ENCODE measurements at regions not wholly inside any gene's neighbourhood (a gene's known extent, or its start where the extent isn't known, plus 50 kb on each side); places are given as distances from the start of the nearest gene placed in this dataset.

DNA sequence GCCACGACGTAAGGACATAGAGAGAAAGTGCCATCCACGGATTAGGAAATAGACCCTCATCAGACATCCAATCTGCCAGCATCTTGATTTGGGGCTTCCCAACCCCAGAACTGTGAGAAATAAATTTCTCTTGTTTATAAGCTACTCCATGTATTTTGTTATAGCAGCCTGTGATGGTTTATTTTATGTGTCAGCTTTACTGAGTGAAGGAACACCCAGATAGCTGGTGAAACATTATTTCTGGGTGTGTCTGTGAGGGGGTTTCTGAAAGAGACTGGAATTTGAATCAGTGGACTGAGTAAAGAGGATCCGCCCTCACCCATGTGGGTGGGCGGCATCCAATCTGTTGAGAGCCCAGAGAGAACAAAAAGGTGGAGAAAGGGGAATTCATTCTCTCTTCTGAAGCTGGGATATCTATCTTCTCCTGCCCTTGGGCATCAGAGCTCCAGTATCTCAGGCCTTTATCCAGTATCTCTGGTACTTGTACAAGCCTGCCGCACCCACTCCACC, 131.5 kb upstream of the ANKFN1 start:
- Histone ChIP-seq H3K9me3 (ENCODE audit: control insufficient read depth, low read length) (no peaks in the 10 kb centered on the region), H3K36me3 (ENCODE audit: control insufficient read depth, insufficient read depth, low read length) (no peaks in the 10 kb centered on the region), H3K9ac (ENCODE audit: low read length) (no peak overlapping the region), H3K4me1 (ENCODE audit: control insufficient read depth, insufficient read depth, low read length) (no peaks in the 10 kb centered on the region), H3K4me3 (ENCODE audit: low read length) (no peak overlapping the region), H3K27me3 (ENCODE audit: control insufficient read depth, insufficient read depth, low read length) (no peaks in the 10 kb centered on the region)

DNA sequence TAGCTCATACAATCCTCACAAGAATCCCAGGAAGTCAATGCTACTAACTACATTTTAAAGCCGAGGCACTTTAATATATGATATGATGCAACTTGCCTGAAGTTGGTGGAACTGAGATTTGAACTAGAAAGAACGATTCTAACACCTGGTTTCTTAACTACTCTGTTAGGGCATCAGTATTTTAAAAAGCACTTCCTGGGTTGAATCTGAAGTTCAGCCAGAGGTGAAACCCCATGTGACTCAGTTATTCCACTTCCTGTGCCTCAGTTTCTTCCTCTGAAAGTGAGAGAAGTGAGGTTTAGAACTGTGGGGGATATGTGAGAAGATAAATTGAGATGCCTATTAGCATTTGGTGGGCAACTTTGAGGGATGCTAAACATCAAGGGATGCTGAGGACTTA, 129.4 kb upstream of the ANKFN1 start:
- Histone ChIP-seq H3K9ac (ENCODE audit: low read length) (no peak overlapping the region), H3K36me3 (ENCODE audit: control insufficient read depth, insufficient read depth, low read length) (no peaks in the 10 kb centered on the region), H3K4me3 (ENCODE audit: low read length) (no peak overlapping the region), H3K27me3 (ENCODE audit: control insufficient read depth, insufficient read depth, low read length) (no peaks in the 10 kb centered on the region), H3K9me3 (ENCODE audit: control insufficient read depth, low read length) (no peaks in the 10 kb centered on the region), H3K4me1 (ENCODE audit: control insufficient read depth, insufficient read depth, low read length) (no peaks in the 10 kb centered on the region)

DNA sequence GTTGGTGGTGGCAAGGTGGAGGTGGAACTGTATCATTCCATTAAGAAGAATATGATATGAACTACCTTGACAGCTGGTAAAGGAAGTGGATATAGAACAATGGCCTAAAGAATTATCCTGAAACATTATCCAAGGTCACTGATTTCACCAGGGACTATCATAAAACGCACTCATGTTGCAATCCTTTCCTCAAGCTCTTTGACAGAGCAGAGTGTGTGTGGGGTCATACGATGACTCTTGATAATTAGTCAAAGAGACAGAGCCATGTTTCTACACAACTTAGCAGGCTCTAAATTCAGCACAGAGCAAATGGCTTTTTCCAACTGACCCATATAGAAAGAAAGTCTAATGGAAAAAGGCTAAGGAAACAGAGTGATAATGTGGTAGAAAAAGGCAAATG, 126.4 kb upstream of the ANKFN1 start:
- H3K4me3 ChIP-seq (ENCODE audit: low read length), result no peak overlapping the region
- no peaks in the 10 kb centered on the region for H3K27me3 ChIP-seq (ENCODE audit: control insufficient read depth, insufficient read depth, low read length)
- H3K9ac ChIP-seq (ENCODE audit: low read length), result no peak overlapping the region
- no peaks in the 10 kb centered on the region for H3K9me3 ChIP-seq (ENCODE audit: control insufficient read depth, low read length)
- no peaks in the 10 kb centered on the region for H3K36me3 ChIP-seq (ENCODE audit: control insufficient read depth, insufficient read depth, low read length)
- no peaks in the 10 kb centered on the region for H3K4me1 ChIP-seq (ENCODE audit: control insufficient read depth, insufficient read depth, low read length)

DNA sequence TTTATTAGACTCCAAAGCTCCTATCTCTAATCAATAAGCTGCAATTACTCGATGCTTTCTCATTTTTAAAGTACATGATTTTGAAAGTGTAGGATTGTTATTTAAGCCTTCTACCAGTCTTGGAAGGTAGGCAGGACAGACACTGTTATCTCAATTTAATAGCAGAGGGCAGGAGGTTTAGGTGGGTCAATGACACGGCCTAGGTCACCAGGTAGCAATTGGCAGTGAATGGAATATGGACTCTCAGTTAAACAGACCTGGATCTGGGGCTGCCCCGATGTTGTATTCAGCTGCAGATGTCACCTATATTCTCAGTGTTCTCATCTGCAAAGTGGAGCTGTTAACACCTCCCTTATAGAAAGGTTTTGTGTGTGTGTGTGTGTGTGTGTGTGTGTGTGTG, 124.4 kb upstream of the ANKFN1 start:
- Histone ChIP-seq H3K4me1 (ENCODE audit: control insufficient read depth, insufficient read depth, low read length) (no peaks in the 10 kb centered on the region), H3K9ac (ENCODE audit: low read length) (no peak overlapping the region), H3K27me3 (ENCODE audit: control insufficient read depth, insufficient read depth, low read length) (no peaks in the 10 kb centered on the region)

DNA sequence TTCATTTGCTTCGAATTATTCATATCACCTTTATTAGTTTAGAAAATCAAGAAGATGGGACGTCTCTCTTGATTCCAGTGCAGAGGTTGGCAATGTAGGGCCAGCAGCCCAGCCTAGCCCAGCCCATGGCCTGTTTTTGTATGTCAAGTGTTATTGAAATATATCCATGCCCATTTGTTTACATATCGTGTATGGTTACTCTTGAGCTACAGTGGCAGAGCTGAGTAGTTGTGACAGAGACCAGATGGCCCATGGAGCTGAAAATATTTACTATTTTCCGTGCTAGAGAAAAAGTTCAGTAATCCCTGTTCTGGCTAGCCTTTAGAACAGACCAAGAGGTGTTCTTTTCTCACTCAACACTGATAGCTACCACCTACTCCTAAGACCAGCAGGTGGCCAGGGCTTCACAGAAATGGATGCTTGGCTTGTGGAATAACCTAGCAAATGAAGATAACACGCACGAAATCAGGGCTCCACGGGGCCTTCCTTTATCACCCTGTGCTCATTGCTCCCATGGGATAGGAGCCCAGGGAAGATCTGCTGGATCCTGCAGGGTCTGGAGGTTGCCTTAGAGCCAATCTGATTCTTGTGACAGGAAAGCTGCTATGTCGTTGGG, 123.2 kb upstream of the ANKFN1 start:
- Histone ChIP-seq H3K27me3 (ENCODE audit: control insufficient read depth, insufficient read depth, low read length) (no peaks in the 10 kb centered on the region), H3K4me1 (ENCODE audit: control insufficient read depth, insufficient read depth, low read length) (no peaks in the 10 kb centered on the region), H3K4me3 (ENCODE audit: low read length) (no peak overlapping the region), H3K36me3 (ENCODE audit: control insufficient read depth, insufficient read depth, low read length) (no peaks in the 10 kb centered on the region), H3K9ac (ENCODE audit: low read length) (no peak overlapping the region), H3K9me3 (ENCODE audit: control insufficient read depth, low read length) (no peaks in the 10 kb centered on the region)

More for the DNA sequence above, 124.4 kb upstream of the ANKFN1 start:
- Histone ChIP-seq H3K36me3 (ENCODE audit: control insufficient read depth, insufficient read depth, low read length) (no peaks in the 10 kb centered on the region), H3K4me3 (ENCODE audit: low read length) (no peak overlapping the region), H3K9me3 (ENCODE audit: control insufficient read depth, low read length) (no peaks in the 10 kb centered on the region)

DNA sequence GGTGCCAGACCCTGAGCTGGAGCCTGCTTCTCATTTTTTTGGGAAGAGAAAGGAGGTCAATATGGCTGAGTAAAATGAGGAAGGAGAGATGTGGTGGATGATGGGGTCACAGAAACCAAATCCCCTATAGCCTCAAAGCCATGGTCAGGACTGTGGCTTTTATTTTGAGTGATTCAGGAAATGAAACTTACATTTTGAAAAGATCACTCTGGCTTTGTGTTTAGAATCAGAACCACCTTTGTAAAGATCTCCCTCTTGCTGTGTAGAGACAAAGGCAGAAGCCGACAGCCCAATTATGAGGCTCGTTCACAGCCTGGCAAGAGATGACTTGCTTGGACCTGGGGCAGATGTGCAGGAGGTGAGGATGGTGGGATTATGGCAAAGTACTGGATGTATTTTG, 121.6 kb upstream of the ANKFN1 start:
- H3K9ac ChIP-seq (ENCODE audit: low read length), result no peak overlapping the region
- H3K9me3 ChIP-seq (ENCODE audit: control insufficient read depth, low read length), result no peaks in the 10 kb centered on the region
- H3K4me3 ChIP-seq (ENCODE audit: low read length), result no peak overlapping the region
- H3K27me3 ChIP-seq (ENCODE audit: control insufficient read depth, insufficient read depth, low read length), result no peaks in the 10 kb centered on the region
- no peaks in the 10 kb centered on the region for H3K4me1 ChIP-seq (ENCODE audit: control insufficient read depth, insufficient read depth, low read length)
- H3K36me3 ChIP-seq (ENCODE audit: control insufficient read depth, insufficient read depth, low read length), result no peaks in the 10 kb centered on the region

DNA sequence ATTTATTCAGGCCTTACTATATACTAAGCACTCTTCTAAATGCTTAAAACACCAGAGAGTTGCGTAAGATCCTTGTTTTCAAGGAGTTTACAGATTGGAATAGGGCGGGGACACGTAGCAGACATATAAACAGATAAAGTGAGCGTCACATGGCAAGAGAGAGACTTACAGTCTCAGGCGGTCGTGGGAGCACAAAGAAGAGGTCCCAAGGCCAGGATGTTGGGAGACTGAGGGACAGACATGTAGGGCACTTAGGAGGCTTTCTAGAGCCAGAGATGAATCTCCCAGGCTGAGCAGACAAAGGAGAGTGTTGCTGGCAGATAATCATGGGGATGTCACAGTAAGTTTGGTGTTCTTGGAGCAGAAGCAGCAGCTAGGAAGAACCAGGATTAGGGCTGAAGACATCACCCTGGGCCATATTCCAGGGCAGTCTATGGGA, 119.1 kb upstream of the ANKFN1 start:
- no peaks in the 10 kb centered on the region for H3K9me3 ChIP-seq (ENCODE audit: control insufficient read depth, low read length)
- H3K4me3 ChIP-seq (ENCODE audit: low read length), result no peak overlapping the region
- H3K36me3 ChIP-seq (ENCODE audit: control insufficient read depth, insufficient read depth, low read length), result no peaks in the 10 kb centered on the region
- H3K27me3 ChIP-seq (ENCODE audit: control insufficient read depth, insufficient read depth, low read length), result no peaks in the 10 kb centered on the region
- no peaks in the 10 kb centered on the region for H3K4me1 ChIP-seq (ENCODE audit: control insufficient read depth, insufficient read depth, low read length)
- no peak overlapping the region for H3K9ac ChIP-seq (ENCODE audit: low read length)

DNA sequence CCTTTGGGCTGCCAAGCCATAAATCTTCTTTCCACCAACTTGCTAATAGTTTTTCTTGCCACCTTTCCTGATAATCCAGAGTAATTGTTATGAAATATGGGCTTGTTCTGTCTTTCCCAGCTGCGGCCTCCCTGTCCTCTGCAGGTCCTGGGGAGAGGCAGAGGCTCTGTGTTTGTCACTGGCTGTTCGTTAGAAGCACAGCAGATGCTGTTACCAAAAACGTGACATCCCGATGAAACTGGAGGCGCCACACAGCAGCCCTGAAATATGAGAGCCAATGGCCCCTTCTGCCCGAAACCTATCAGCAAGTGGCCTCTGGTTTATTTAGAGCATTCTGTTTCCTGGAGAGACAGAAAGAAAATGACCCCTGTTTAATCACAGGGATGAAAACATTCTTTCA, 115.1 kb upstream of the ANKFN1 start:
- H3K27me3 ChIP-seq (ENCODE audit: control insufficient read depth, insufficient read depth, low read length), result no peaks in the 10 kb centered on the region
- H3K36me3 ChIP-seq (ENCODE audit: control insufficient read depth, insufficient read depth, low read length), result no peaks in the 10 kb centered on the region
- H3K9me3 ChIP-seq (ENCODE audit: control insufficient read depth, low read length), result no peaks in the 10 kb centered on the region
- H3K4me1 ChIP-seq (ENCODE audit: control insufficient read depth, insufficient read depth, low read length), result no peaks in the 10 kb centered on the region
- H3K4me3 ChIP-seq (ENCODE audit: low read length), result no peak overlapping the region
- no peak overlapping the region for H3K9ac ChIP-seq (ENCODE audit: low read length)

DNA sequence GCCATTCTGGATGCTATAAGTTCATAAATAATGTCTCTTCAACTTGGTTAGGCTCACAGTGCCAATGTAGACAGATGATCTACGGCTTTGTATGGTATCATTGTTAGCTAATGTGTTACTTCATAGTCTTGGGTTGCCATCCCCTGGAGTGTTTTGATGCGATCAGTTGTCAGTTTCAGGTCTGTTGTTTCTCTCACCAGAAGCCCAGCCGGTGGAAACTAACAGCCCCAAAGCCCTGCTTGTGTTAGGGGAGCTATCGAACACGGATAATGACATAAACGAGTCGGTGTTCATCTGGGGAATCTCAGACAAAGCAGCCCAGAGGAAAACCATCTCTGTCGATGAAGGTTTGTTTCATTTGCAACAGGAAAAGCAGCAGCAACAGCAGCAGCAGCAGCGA, 107.4 kb upstream of the ANKFN1 start:
- Histone ChIP-seq H3K9me3 (ENCODE audit: control insufficient read depth, low read length) (no peaks in the 10 kb centered on the region), H3K36me3 (ENCODE audit: control insufficient read depth, insufficient read depth, low read length) (no peaks in the 10 kb centered on the region), H3K9ac (ENCODE audit: low read length) (no peak overlapping the region), H3K4me3 (ENCODE audit: low read length) (no peak overlapping the region), H3K27me3 (ENCODE audit: control insufficient read depth, insufficient read depth, low read length) (peaks cover 3% of the 10 kb centered on the region), H3K4me1 (ENCODE audit: control insufficient read depth, insufficient read depth, low read length) (no peaks in the 10 kb centered on the region)

DNA sequence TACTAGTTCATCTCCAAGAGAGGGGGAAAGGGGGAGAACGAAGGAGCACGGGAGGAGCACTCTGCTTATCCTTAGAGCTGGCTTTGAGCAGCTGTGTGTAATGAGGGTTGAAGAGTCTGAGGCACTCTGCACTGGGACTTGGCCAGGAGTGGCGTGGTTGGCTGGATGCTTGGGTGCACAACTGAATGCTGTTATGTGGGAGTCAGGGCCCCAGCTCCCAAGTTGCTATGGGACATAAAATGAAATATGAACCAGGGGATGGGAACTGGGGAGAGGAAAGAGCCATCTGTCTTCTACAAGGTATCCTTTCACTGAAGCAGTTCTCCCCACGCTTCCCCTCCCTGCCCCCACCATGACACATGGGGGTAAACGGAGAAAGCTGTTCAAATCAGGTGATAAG, 105.9 kb upstream of the ANKFN1 start:
- Histone ChIP-seq H3K27me3 (ENCODE audit: control insufficient read depth, insufficient read depth, low read length) (peaks cover 3% of the 10 kb centered on the region), H3K4me3 (ENCODE audit: low read length) (no peak overlapping the region), H3K4me1 (ENCODE audit: control insufficient read depth, insufficient read depth, low read length) (no peaks in the 10 kb centered on the region), H3K9me3 (ENCODE audit: control insufficient read depth, low read length) (no peaks in the 10 kb centered on the region), H3K9ac (ENCODE audit: low read length) (no peak overlapping the region), H3K36me3 (ENCODE audit: control insufficient read depth, insufficient read depth, low read length) (no peaks in the 10 kb centered on the region)

DNA sequence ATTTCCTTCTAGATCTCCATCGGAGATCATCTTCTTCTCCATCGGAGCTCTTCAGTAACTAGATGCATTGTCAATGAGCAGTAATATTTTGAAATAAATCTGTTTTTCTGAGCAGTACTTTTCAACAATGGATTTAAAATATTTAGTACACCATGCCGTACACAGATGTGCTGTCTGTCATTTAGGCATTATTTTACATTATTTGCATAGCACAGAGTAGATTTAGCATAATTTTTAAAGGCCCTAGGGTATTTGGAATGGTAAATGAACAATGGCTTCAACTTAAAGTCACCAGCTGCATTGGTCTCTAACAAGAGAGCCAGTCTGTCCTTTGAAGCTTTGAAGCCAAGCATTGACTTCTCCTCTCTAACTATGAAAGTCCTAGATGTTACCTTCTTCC, 95.4 kb upstream of the ANKFN1 start:
- Histone ChIP-seq H3K27me3 (ENCODE audit: control insufficient read depth, insufficient read depth, low read length) (no peaks in the 10 kb centered on the region), H3K36me3 (ENCODE audit: control insufficient read depth, insufficient read depth, low read length) (no peaks in the 10 kb centered on the region), H3K4me1 (ENCODE audit: control insufficient read depth, insufficient read depth, low read length) (no peaks in the 10 kb centered on the region), H3K4me3 (ENCODE audit: low read length) (no peak overlapping the region), H3K9ac (ENCODE audit: low read length) (no peak overlapping the region), H3K9me3 (ENCODE audit: control insufficient read depth, low read length) (no peaks in the 10 kb centered on the region)

DNA sequence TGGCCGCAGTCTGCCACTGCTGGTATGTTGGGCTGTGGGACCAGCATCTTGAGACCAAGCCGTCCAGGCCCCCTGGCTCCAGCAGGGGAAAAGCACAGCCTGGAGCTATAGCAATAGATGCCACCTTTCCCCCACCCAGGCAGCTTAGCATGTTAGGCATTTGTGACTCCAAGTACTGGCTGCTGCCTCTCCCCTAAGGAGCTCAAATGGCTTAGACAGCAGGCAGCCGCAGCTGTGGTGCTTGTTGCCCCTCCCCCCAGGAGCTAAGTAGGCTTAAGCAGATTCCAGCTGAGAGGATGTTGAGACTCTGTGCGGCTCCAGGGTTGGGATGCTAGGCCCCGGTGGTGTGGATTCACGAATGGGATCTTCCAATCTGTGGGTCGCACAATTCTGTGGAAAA, 88.8 kb upstream of the ANKFN1 start:
- no peaks in the 10 kb centered on the region for H3K36me3 ChIP-seq (ENCODE audit: control insufficient read depth, insufficient read depth, low read length)

DNA sequence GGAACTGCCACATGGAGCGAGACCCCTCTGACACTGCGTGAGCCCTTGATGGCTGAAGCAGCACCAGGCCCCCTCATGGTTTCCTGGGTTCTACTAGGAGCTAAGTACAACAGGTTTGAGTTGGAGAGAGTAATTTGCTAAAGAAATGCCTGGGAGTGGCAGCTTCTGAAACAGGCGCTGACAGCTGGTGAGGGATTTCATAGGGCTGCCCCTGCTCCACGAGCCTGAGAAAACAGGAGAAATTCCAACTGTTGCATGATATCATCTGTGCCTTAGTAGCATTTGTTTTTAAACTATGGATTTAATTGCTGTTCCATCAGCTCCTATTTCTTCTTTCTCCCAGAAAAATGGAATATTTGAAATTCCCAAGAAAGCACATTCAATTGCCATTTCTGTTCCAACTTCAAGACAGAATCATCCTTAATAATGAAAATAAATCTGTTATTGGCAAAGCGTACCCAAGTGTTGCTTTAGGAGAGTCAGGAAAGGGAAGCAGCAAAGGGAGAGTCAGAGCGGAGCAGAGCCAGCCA, 78.8 kb upstream of the ANKFN1 start:
- Histone ChIP-seq H3K4me1 (ENCODE audit: control insufficient read depth, insufficient read depth, low read length) (no peaks in the 10 kb centered on the region), H3K9ac (ENCODE audit: low read length) (no peak overlapping the region), H3K9me3 (ENCODE audit: control insufficient read depth, low read length) (no peaks in the 10 kb centered on the region), H3K27me3 (ENCODE audit: control insufficient read depth, insufficient read depth, low read length) (no peaks in the 10 kb centered on the region), H3K4me3 (ENCODE audit: low read length) (no peak overlapping the region), H3K36me3 (ENCODE audit: control insufficient read depth, insufficient read depth, low read length) (no peaks in the 10 kb centered on the region)

More for the DNA sequence above, 88.8 kb upstream of the ANKFN1 start:
- Histone ChIP-seq H3K9ac (ENCODE audit: low read length) (no peak overlapping the region), H3K9me3 (ENCODE audit: control insufficient read depth, low read length) (no peaks in the 10 kb centered on the region), H3K4me1 (ENCODE audit: control insufficient read depth, insufficient read depth, low read length) (no peaks in the 10 kb centered on the region), H3K4me3 (ENCODE audit: low read length) (no peak overlapping the region), H3K27me3 (ENCODE audit: control insufficient read depth, insufficient read depth, low read length) (no peaks in the 10 kb centered on the region)

All from mucosa of stomach (tissue), 1 donor.